Colon (tissue), 2 donors: ENCODE measurements at regions not wholly inside any gene's neighbourhood (a gene's known extent, or its start where the extent isn't known, plus 50 kb on each side); places are given as distances from the start of the nearest gene placed in this dataset.
"Not testable (repeated sequence)": the region's sequence is repeated elsewhere in the genome, so short reads cannot be mapped to it uniquely, and the experiment has no call there.

Experiments
- FAIRE-seq: peaks from 2 replicates; lab custom pipeline; 2012; peaks lifted over from hg19 to GRCh38; lab: Jason Lieb, UNC
- donor health status: control.
- donor health status: control.

- FAIRE-seq, result no peak
Observed at GRCh38 chr1:221877311-221877710, 135.4 kb upstream of the DUSP10 start.

- FAIRE-seq, result no peak
Observed at GRCh38 chr1:221875004-221875330, 133.1 kb upstream of the DUSP10 start.

DNA sequence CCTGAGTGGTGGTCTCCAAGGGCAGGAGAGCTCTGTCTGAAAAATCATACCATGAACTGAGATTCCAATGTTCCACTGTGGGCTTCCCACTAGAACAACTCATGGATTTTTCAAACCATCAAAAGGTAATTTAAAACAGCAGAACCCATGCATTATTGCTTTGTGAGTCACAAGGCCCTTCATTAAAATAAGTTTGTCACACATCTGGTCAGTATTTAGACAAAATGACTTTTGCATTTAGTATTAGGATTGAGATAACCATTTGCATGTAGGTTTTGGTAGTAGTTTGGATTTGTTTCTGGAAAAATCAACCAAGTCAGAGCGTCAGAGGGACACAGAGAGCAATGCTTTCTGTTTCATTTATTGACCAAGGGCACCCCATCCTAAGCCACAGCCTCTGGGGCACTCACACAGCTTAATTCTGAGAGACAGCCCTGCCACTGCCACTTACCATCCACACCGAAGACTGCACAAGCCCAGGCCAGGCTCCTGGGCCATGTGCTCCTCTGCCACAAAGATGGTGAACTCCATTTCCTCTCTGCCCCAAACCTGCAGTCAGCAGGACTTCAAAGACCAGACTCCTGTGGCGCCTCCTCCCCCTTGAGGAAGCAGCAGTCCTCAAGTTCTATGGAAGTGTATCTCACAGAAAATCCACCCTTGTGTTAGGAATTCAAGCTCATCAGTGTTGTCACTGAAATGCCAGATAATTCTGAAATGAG lies 132.6 kb upstream of the DUSP10 start:
- FAIRE-seq, result no peak

GRCh38 chr1:221873673-221874072 lies 131.8 kb upstream of the DUSP10 start:
- no peak for FAIRE-seq

GRCh38 chr1:221871056-221871455 lies 129.2 kb upstream of the DUSP10 start:
- no peak for FAIRE-seq

- FAIRE-seq, result no peak
Observed at GRCh38 chr1:221869779-221870178, 127.9 kb upstream of the DUSP10 start.

GRCh38 chr1:221868593-221869303 lies 126.9 kb upstream of the DUSP10 start:
- no peak for FAIRE-seq

GRCh38 chr1:221867003-221867402 lies 125.1 kb upstream of the DUSP10 start:
- FAIRE-seq, result no peak

DNA sequence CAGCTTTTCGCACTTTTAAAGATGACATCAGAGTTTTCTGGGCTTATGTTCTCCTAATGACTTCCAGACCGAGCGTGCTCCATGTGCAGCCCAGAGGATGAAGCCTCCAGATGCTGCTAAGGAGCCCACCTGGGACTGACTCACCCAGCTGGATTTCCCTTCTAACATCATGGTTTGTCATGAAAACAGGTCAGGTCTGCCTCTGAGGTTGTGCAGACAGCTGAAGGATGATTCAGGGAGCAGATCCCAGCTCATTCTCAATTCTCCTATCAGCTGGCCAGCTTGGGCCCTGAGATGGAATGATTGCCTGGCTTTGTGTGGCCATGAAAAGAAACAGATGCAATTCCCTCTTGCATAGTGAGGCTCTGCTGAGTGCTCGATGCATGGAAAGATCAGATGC lies 123.9 kb upstream of the DUSP10 start:
- FAIRE-seq, result no peak

DNA sequence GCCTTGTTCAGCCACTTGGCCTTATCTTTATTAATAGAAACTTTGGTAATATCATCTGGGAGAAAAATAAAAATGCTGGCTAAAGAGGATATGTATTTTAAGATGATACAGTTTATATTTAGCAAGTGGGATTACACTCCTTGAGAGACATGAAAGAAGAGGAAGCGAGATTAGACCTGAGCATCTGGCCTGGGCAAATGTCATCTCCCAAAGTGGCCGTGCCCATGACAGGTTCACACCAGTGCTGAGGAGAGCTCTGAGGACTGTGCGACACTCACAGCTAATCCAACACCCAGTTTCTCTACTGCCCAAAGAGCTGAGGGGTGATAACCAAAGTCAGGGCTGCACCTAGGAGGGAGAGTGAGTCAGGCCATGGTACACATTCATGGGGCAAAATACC lies 121.7 kb upstream of the DUSP10 start:
- FAIRE-seq, result no peak

DNA sequence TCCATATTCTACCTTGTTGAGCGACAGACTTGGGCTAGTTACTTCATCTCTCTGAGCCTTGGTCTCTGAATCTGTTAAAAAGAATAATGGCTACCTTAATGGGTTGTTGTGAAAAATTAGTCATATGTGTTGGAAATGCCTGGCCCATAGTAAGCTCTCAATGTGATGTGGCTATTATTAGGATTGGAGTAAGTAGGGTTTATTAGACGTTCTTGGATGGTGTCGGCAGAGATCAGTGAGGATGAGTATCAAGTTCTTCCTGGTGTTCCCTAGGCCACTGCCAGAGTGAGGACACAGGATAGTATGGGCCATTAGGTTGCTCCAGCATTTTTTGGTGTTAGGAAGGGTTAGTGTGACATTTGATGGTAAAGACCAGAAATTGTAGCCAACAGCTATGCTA lies 121.1 kb upstream of the DUSP10 start:
- FAIRE-seq, result no peak

GRCh38 chr1:221858818-221859611 lies 117.1 kb upstream of the DUSP10 start:
- FAIRE-seq, result no peak

DNA sequence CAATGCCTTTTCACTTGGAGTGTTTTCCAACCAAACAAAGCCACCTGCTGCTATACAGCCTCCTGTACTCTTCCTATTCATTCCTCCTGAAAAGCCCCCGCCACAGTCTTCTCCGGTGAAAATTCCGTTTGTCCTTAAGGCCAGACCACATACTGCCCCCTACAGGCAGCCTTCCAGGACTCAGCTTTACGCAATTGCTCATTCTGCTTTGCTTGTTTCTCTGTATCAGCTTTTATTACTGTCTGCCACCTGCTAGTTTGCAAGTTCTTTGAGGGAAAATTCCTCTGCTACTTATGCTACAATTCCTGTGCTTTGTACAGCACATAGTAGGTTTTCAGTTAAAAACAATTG lies 115.2 kb upstream of the DUSP10 start:
- FAIRE-seq, result not testable (repeated sequence)

- FAIRE-seq, result no peak
Observed at GRCh38 chr1:221856228-221857093, 114.6 kb upstream of the DUSP10 start.

GRCh38 chr1:221855156-221855555 lies 113.3 kb upstream of the DUSP10 start:
- FAIRE-seq, result no peak

- FAIRE-seq, result no peak
Observed at GRCh38 chr1:221851336-221851735, 109.4 kb upstream of the DUSP10 start.

DNA sequence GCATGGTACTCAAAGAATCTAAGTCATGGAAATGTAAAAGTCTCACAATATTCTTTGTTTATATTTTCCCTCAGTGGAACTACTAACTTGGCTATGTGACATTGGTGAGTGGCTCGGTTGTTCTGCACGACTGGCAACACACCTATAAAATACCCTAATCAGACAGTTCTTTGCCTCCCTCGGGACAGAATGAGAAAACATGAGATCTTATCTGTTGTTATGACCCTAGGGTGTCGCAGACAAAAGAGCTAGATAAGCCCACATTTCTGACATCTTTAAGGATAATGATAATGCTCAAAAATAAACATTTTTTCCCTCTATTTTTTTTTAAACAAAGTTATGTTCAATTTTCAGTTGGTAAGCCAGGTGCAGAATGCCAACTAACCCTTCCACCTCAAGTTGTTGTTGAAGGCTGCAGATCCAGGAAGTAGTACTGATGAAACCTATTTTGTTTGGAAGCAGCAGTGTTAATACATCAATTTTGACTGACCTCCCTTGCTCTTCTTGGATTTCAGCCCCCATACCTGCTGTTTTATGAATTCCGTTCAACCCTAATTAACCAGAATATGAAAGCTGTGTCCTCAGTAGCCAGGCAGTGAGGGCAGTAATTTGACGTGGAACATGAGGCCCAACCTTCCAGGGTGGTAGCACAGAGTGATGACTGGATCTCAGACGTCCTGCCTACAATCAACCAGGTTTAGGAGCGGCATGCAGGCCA lies 108.7 kb upstream of the DUSP10 start:
- FAIRE-seq, result no peak

- FAIRE-seq, result no peak
Observed at GRCh38 chr1:221849897-221850296, 108.0 kb upstream of the DUSP10 start.

GRCh38 chr1:221849110-221849509 lies 107.2 kb upstream of the DUSP10 start:
- no peak for FAIRE-seq

GRCh38 chr1:221847676-221848075 lies 105.8 kb upstream of the DUSP10 start:
- no peak for FAIRE-seq

- no peak for FAIRE-seq
Observed at GRCh38 chr1:221845650-221846371, 103.9 kb upstream of the DUSP10 start.
